ENCODE measurements at regions not wholly inside any gene's neighbourhood (a gene's known extent, or its start where the extent isn't known, plus 50 kb on each side); places are given as distances from the start of the nearest gene placed in this dataset.

DNA sequence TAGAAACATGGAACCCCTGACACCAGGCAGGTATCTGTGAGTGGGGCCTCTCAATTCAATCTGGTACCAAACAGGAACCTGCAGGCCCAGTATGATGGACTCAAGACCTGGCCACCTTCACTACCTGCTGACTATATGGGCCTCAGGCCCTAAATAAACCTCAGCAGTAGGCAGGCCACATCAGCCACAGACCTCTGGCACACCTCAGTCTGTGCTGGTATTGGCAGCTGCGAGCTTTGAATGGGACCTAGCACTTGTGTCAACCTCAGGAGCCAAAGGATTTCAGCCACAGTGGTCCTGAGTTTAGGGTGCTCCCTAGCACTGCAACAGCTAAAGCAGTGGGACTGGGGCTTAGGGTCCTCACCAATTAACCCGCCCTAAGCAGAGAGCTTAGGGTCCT is 325.5 kb downstream of the ZNF608 start:
- DNase-seq (ENCODE audit: low read depth in 2 of 2): no peak

DNA sequence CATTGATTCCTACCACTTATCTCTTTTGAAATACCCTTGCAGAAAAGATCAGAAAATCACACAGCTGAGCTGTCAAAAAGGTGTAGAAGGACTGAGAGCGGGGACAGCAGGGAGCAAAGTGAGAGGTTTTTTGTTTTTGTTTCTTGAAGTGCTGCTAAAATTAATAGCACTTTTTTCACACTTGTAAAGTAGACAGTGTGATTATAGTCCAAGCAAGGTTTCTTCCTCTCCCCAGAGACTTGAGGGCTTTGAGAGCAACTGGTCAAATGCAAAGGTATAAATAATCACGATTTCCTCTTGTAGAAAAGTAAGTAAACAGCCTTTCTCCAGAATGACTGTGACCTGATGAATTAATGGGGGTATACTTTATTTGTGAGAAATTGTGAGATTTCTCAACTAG is 326.9 kb downstream of the ZNF608 start:
- no peak for DNase-seq (ENCODE audit: low read depth in 2 of 2)

DNA sequence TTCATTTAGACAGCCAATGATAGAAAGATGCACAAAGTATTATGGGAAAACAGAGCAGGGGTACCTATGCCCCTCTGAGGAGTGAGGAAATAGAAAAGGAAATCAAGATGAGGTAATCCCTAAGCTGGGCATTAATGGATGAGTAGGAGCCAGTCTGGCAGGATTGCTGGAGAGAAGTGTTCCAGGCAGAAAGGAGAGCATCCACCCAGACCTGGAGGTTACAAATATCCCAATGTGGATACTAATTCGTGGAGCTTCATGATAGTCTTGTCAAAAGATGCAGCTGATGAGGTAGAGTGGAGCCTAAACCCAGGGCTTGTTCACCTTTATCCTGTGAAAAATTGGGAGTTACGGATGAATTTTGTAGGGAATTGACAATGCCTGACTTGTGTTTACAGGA is 328.0 kb downstream of the ZNF608 start:
- no peak for DNase-seq (ENCODE audit: low read depth in 2 of 2)

DNA sequence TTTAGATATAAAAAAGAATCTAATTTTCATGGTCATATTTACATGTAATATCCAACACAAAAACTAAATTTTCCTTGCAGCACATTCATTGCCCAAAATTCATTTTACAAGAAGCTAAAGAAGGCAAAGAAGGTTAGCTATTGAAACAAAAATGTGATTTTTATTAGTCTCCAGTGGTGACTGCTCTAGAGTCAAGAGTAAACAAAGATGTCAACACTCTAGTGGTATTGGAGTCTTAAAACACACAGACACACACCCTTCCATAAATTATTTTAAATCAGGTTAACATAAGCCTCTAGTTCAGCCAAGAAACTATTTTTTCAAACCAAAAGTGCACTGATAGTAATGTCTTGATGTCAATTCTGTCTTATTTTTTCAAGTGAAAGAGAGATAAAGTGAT is 329.2 kb downstream of the ZNF608 start:
- no peak for DNase-seq (ENCODE audit: low read depth in 2 of 2)

DNA sequence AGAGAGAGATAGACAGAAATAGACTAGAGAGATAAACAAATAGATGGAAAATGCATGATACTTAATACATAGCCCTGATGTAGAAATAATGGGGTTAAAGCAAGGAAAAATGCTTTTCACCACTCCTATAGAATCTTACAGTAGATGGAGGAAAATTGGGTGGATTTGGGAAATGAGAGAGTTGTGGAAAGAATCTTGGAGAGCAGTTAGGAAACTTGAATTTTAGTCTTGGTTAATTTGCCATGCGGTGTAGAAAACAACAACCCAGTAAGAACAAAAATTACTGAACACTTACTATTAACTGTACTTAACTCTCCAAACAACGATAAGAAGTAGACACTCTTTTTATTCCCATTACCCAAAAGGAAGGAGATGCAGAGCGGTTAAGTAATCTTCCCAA is 329.8 kb downstream of the ZNF608 start:
- no peak for DNase-seq (ENCODE audit: low read depth in 2 of 2)

DNA sequence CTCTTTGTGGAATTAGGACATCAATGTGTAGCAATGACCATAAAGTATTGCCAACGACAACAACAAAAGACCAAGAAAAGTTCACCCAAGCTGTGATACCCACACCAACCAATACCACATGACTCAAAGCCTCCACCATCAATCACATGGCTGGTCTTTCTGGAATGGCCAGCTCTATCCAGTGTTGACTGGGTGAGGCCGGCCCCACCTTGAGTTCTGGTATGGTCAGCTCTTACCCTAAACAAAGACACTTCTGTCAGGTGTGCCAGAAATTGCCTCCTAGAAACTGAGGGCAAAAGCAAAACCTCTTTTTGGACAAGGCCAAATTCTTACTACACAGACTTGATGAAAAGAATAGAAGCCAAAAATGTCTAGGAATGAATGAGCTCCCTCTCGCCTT is 331.5 kb downstream of the ZNF608 start:
- no peak for DNase-seq (ENCODE audit: low read depth in 2 of 2)

DNA sequence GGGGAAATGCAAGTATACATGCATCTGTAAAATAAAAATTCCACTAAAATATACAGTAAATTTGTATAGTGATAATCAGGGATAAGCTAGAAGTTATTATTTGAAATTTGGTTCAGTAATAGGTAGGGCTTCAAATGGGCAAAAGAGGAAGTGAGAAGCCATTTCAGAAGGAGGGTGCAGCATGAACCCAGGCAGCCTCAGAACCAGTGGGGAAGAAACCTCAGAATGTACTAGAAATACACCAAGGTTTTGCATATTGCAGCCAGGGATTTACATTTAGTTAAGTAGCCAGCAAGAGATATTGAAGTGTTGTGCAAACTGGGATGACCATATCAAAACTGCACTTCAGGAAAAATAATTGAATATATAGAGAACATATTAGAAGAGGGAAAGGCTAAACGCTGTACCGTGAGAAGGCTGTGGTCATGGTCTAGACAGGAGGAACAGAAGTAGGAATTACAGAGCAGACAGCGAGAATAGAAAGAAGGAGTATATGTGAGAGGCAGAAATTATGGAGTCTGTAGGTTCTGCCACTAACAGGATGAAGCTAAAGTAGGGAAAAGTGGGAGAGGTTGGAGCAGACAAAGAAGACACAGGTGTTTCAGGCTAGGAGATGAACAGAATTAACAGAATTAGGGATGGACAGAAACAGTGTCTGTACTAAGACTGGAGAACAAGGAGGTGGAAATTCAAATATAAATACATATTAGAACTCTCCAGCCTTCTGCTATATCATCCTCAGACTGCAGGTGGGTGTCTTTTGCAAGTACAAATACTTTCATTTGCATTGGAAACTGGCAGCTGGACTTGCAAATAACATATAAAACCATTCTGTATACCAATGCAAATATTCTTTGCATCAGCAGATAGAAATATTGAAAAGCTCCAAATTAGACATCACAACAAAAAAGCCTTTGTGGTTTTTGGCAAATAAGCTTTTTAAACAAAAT is 335.6 kb downstream of the ZNF608 start:
- no peak for DNase-seq (ENCODE audit: low read depth in 2 of 2)

DNA sequence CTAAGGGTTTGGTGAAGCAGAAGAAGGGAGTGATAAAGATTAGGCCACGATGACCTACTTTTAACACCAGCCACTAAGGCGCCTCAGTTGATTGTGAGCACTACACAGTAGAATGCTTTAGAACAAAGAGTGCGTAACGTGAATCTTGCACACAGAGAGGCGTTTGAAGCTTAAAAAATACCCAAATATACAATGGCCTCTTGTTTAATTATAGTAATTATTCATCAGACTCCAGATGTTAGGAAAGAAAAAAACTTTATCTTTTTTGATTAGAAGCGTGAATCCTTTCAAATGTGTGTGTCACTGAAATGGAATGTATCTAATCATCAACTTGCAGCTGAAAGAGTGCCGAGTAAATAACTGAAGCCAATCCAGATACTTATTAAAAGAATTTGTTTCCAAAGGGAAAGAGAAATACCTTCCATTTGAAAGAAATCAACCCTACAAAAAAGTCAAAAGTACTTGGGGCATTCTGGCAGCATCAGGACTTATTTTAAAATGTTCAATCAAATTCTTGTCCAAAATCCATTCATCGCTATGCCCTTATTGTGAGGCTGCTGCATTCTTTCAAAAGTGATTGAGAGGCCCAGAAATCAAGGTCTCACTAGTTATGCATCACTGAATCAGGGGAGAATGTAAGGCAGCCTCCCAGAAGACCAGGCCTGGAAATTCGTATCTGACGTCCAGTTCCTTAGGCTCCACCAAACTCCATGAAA is 337.5 kb downstream of the ZNF608 start:
- DNase-seq (ENCODE audit: low read depth in 2 of 2): no peak

DNA sequence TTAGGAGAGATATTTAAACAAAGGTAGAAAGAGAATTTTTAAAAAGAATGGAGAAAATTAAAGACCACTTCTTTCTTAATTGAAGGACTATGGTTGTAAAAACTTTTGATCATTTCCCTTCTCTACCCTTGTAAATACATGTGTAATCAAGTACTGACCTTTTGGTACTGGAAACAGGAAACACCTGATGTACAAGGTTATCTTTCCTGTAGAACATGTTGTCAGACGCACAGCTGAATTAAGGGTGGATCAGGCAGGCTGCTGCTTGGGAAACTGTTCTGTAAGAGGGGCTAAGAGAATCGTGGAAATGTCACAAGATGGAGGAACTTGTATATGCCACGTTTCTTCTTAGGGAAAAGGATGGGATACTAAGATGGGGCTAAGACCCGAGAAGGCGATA is 341.6 kb downstream of the ZNF608 start:
- DNase-seq (ENCODE audit: low read depth in 2 of 2): no peak

DNA sequence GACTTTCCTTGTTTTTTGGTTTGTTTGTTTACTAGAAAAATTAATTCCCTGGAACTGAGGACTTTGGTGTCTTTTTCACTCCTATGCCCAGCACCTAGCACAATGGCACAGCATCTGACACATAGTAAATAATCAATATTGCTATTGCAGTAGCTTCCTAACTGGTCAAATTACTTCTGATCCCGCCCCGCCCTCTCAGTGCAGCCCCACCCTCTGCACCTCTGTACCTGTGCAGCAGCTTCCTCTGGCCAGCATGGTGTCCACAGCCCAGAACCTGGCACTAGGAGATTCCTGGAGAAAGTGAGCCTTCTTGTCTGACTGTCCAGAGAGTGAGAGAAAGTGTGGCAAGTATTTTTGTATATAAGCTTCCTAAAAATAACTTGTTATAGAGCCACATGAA is 343.2 kb downstream of the ZNF608 start:
- no peak for DNase-seq (ENCODE audit: low read depth in 2 of 2)

DNA sequence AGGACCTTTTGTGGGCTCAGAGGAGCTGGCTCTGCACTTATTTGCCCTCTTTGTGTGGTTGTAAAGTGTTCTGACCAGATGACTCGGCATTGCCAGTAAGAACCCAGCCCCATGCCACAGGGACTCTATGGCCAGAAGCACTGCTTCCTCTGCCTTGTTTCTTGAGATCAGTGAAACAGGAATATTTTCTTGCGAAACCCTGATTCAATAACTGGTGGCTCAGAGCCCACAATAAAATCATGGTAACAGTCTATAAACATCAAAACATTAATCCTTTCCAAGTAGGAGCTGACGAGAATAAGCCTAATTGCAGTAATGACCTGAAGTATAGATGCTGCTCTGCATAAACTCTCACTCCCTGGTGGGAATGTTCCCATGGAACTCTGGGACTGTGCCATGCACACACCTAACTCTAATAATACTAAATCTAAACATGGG is 344.3 kb downstream of the ZNF608 start:
- no peak for DNase-seq (ENCODE audit: low read depth in 2 of 2)

DNA sequence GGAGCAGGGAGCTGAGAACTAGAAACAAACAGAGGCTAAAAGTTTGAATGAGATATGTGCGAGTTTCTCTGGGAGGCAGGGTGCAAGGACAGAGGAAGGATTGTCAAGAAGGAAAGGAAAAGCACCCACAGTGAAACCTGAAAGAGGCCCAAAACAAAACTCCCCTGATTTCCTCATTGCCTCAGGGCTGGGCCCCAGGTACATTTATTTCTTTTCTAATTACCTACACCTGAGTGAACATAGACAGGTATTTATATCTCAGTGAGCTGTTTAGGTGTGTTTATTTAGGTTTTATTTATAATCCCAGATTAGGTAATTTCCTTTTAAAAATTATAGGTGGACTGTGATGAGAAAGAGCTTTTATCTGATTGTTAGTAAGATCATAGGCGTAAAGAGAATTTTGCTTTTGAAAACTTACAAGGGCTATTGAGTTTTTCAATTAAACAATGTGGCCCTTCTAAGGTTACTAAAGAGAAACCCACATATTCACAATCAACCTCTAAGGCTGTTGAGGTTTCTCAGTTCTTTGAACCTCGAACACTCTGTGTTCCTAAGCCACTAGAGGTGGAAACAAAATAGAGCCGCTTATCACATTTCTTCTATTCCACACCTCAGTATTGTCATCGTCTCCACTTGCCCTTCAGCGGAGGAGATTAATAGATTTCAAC is 344.8 kb downstream of the ZNF608 start:
- DNase-seq (ENCODE audit: low read depth in 2 of 2): no peak

DNA sequence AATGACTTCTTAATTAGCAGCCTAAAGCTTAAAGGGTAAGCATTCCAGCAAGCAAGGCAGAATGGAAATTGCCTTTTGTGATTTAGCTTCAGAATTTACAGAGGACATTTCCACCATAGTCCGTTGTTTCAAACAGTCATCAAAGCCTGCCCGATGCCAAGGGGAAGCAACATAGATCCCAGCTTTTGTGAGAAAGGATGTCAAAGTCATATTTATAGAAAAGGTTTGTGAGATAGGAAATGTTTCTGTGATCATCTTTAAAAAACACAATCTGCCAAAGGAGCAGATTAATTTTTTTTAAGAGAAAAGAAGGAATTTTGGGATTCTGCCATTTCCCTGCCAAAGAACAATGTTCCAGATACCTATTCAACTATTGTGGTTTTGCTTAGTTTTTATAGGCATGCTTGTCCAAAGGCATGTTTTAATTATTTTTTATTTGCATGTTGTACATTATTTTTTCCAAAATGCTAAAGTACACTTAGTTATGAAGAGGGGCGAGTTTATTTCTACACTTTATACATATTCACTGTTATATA is 346.9 kb downstream of the ZNF608 start:
- no peak for DNase-seq (ENCODE audit: low read depth in 2 of 2)

DNA sequence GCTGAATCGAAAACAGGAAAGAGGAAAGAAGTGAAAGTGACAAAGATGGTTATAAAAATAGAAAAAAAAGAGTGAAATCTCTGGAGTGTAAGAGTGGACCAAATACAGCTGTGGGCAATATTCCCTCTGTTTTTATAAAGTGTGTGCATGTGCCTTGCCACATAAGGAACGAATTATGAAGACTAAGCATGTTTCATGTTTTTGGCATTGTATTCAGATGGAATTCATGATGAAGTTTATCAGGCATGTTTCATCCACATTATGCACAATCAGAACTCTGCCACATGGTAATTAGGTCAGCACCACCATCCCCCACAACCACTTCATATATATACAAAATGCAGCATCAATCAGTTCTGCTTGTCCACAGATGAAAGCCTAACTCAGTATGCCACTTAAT is 348.0 kb downstream of the ZNF608 start:
- no peak for DNase-seq (ENCODE audit: low read depth in 2 of 2)

DNA sequence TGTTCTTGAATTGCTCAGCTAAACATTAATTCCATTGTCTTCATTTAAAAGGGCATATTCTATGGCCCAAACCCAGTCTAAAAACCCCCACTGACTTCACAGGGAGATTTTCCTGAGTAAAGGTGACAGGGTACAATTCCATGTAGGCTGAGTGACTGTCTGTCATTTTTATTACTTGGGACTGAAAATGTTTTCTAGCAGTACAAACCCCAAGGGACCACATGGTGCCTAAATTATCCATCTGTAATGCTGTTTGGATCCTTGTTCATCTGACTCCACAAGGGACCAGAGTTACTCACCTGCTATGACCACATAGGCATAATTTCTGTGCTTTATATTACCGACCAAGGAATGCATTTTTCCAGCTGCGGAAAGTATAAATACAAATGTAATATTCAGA is 349.1 kb downstream of the ZNF608 start:
- no peak for DNase-seq (ENCODE audit: low read depth in 2 of 2)

DNA sequence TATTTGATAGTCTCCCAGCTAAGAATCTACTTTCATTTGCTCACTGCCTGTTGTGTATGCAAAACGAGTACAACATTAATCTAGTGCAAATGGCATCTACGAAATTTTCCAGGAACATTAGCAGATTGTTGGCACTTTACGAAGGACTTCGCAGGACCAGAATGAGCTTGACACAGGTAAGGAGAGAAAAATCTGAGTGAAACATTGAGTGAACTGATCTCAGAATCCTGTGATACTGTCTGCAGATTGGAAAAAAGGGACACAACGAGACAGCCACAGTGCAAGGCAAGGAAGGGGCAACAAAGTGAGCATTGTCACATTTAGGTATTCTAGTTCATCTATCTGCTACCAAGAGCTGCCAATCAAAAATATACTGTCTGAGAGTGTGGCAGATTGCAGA is 350.5 kb downstream of the ZNF608 start:
- DNase-seq (ENCODE audit: low read depth in 2 of 2): no peak

DNA sequence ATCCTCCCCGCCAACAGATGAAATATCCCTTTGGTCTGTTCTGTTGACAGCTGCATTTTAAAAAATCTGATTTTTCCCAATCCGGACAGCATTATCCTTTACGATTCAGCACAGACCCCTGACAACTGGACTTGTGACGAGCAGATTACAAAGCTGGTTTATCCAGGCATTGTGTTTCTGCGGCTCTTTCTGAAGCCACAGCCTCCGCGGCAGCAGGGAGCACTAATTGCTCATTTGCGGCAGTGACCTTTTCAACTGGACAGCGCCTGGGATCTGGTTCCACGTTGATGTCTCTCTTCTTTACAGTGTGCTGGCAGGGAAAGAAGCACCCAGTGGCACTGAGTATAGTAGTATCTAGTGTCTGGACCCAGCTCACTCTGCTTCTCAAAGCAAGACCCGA is 351.2 kb downstream of the ZNF608 start:
- no peak for DNase-seq (ENCODE audit: low read depth in 2 of 2)

DNA sequence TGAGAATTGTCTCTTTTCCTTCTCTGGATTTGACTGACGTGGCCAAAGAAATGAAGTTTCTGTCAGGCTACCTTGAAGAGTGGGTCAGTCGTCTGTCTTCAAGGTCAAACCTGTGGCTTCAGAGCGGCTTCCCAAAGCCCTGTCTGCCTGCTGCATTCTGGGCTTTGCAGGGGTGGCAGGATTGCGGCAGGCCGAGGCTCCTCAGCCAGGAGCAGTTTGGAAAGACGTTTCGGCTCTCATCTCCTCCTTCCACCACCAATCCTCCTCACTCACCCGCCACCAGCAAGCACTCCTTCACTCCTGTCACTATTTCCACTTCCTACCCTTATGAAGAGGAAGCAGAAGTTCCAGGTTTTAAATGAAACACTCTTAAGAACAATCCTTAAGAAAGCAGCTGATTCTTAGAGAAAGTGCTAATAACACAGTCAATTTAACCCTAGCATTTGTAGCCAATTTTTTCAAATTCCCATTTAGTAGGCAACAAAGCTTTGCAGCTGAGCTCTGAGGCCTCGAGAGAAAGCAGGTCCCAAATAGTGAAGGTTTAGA is 351.7 kb downstream of the ZNF608 start:
- DNase-seq (ENCODE audit: low read depth in 2 of 2): no peak

DNA sequence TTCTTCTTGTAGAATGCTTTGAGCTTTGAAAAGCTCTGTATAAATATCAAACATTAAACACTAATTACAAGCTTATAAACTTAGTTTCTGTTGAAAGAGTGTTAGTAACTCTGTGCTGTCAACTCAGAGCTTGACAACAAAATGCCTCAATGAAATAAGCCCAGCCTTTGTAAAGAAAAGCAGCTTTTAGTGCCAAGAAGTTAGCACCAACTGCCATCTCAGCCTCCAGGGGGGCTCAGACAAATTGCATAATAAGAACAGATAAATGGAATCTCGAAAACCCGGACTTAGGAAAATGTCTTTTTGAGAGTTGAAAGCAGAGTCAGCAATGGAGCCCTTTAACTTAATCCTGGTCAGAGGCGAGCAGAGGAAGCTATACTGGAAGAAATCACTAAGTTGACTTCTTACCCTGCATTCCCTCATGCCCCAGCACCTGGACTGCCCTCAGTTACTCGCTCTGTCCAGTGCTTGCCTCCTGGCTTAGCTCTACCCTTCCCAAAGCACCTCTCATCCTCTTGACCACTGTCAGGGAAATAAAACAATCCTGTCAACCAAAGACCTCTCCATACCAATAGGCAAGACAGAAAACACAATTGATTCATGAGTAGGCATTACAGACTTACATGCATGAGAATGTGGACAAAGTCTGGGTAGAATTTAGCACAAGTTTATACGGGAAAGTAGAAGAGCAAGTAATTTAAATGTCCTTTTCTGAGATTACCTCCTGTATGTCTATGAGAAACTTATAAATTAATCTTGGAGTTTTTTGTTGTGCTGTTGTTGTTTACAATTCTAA is 352.7 kb downstream of the ZNF608 start:
- no peak for DNase-seq (ENCODE audit: low read depth in 2 of 2)

DNA sequence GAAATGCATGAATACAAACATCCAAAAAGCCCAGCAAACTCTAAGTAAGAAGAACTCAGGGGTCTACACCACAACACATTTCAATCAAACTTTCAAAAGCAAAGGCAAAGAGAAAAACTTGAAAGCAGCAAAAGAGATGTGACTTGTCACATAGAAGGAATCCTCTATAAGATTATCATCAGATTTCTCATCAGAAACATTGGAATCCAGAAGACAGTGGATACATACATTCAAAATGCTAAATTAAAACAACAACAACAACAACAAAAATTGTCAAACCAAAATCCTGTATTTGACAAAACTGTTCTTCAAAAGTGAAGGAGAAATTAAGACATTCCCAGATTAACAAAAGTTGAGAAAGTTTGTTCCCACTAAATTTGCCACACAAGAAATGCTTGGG is 362.7 kb downstream of the ZNF608 start:
- DNase-seq (ENCODE audit: low read depth in 2 of 2): no peak

DNA sequence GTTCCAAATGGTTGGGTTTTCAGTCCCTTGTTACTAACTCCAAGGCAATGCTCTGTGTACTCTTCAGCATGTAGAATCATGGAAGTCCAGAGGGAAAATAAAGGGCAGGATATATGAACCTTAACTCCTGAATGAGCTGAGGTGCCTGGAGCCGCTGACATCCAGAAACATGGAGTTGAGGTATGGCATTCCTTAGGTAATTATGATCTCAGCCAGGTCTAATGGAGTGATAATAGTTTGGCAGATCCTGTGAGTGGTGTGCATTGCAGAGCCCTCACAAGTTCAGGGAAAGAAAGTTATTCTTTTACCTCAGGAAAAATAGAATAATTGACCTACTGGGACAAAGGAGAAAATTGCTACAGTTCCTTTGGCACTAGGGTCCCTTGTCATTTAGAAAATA is 369.1 kb downstream of the ZNF608 start:
- DNase-seq (ENCODE audit: low read depth in 2 of 2): no peak

Data from stimulated activated CD8-positive, alpha-beta memory T cell treated with anti-CD3 and anti-CD28 coated beads, Interleukin-15, amount 100 ng/mL, for 48 hours (primary cell).